ENCODE measurements at regions not wholly inside any gene's neighbourhood (a gene's known extent, or its start where the extent isn't known, plus 50 kb on each side); places are given as distances from the start of the nearest gene placed in this dataset.

DNA sequence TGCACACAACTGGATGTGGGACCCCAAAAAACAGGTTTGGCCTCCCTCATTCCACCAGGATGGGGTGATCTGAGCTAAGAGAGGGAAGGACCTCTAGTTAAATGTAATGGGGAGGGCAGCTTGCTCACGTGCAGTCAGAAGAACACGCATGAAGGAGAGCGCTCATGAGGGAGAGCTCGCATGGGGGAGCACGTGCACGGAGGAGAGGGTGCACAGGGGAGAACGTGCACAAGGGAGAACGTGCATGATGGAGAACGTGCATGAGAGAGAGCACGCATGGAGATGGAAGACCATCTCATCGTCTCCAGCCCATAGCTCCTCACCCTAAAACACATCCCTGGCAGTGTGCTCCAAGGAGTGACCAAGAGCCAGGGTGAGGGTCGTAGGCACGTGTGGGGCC, 141.2 kb downstream of the RBFOX3 start:
- no peak for DNase-seq

- DNase-seq = no peak
Observed at GRCh38 chr17:79468183-79468944, 142.5 kb downstream of the RBFOX3 start.

- DNase-seq = no peak
Observed at GRCh38 chr17:79466562-79467350, 144.1 kb downstream of the RBFOX3 start.

DNA sequence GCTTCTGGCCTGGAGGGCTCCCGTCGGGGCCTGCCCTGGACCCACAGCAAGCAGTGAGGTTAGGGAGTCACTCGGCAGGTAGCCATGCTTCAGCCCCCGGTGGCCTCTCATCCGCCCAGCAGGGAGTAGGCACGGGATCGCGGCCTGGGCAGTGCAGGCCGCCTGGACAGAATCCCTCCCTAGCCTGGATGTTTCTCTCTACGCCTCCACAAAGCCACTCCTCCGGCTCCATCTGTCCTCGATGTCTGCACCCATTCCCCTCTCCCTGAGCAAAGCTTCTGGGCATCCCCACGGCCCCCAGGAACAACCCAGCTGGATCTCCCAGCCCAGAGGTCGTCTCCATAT, 145.2 kb downstream of the RBFOX3 start:
- no peak for DNase-seq

GRCh38 chr17:79465011-79465680, 145.7 kb downstream of the RBFOX3 start:
- no peak for DNase-seq

DNA sequence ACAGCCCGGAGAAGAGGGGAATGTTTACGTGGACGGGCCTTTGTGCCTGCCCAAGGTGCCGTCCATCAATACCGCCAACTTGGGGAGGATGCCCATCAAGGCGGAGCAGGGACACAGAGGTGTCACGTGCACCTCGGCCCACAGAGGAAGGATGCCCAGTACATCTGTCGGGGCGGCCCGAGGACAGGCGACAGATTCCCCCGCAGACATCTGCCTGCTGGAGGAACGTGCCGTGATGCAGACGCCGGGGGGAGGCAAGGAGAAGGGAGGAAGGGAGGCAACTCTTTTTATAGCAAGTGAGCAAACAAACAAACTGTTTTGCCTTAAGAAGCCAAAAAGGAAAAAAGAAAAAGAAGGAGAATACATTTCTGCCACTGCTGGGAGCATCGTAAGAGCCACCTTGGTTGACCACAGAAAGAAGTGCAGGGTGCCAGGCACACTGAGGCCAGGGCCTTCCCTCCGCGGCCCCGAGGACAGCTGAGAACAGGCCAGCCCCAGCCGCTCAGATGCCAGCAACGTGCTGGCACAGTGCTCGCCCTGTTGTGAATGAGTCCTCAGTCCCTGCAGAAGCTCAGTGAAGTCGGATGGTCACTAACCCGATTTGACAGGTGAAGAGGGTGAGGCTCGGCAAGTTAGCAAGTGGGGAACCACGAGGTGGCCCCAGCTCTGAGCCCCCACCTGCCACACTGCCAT, 146.4 kb downstream of the RBFOX3 start:
- no peak for DNase-seq

GRCh38 chr17:79463421-79464317, 147.2 kb downstream of the RBFOX3 start:
- DNase-seq = no peak

DNA sequence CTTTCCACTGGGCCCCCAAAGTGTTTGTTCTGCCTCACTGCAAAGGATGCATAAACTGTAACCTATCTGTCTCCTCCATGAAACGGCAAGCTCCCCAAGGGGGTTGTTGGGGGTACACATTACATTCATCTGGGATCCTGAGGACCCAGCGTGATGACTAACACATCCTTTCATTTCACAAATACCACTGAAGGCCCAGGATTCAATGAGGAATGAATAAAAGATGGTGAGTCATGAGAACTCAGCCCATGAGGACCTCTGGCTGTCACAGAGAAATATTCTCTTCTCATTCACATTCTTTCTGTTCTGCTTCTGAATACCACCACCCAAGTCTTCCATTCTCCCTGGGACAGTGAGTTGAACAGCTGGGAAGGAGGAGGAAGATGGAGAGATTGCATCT, 149.8 kb downstream of the RBFOX3 start:
- DNase-seq = no peak

- no peak for DNase-seq
Observed at GRCh38 chr17:79459846-79460245, 151.0 kb downstream of the RBFOX3 start.

- DNase-seq = no peak
Observed at GRCh38 chr17:79459003-79459655, 151.7 kb downstream of the RBFOX3 start.

- no peak for DNase-seq
Observed at GRCh38 chr17:79458356-79458755, 152.5 kb downstream of the RBFOX3 start.

DNA sequence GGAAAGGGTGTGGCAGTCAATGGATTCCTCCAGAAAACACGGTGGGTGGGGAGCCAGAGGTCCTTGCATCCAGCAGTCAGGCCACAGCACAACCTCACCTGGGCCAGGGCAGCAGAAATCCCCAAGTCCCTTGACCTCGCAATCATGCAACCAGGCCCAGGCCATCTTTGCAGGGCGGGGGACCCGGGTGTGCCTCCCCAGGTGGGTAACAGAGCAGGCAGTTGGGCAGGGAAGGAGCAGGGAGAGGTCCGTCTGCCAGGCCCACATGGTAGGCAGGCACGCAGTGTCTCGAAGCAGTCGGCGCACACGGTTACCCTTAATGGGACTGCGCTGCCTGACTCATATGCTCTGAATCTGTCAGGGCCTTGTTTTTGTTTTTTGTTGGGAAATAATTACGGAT, 153.0 kb downstream of the RBFOX3 start:
- DNase-seq = no peak

- DNase-seq = no peak
Observed at GRCh38 chr17:79457376-79457775, 153.5 kb downstream of the RBFOX3 start.

GRCh38 chr17:79455636-79456035, 155.2 kb downstream of the RBFOX3 start:
- DNase-seq = no peak

DNA sequence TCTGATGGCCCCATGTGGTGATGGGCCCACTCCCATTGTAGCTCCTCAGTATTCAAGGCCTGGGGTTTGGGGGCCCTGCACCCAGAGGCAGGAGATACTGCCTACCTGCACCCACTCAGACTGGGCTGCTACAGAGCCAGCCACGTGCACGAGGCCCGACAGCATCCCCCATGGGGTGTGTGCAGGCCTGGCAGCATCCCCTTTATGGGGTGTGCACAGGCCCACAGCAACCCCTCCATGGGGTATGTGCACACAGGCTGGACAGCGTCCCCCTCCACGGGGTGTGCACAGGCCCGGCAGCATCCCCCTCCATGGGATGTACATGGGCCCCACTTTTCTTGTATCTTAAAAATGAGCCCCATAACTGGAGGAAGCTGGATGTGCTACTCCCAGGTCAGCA, 156.0 kb downstream of the RBFOX3 start:
- no peak for DNase-seq

GRCh38 chr17:79453481-79453880, 157.4 kb downstream of the RBFOX3 start:
- no peak for DNase-seq

DNA sequence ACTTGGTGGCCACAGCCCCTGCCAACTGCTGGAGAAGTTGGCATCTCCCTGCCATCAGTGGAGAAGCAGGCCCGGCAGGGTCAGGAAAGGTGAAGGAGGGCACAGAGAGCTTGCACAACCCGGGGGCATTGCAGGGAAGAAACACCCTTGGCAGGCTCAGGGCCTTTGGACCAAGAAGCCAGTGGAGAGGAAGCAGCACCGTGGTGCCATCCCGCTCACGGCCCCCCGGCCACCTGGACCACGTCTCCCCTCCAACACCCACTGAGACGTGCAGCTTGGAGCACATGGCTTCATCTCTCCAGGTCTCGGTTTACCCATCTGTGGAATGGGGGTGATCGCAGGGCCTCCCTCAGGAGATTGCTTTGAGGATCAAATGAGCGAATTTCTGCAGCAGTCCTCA, 158.1 kb downstream of the RBFOX3 start:
- DNase-seq = no peak

GRCh38 chr17:79451167-79451566, 159.7 kb downstream of the RBFOX3 start:
- no peak for DNase-seq

GRCh38 chr17:79446399-79447009, 164.3 kb downstream of the RBFOX3 start:
- no peak for DNase-seq

- DNase-seq = no peak
Observed at GRCh38 chr17:79444198-79444597, 166.7 kb downstream of the RBFOX3 start.

GRCh38 chr17:79443026-79443425, 167.8 kb downstream of the RBFOX3 start:
- DNase-seq = no peak
